T47D (cell line): ENCODE measurements at regions not wholly inside any gene's neighbourhood (a gene's known extent, or its start where the extent isn't known, plus 50 kb on each side); places are given as distances from the start of the nearest gene placed in this dataset.
A peak's percentile ranks its signal among the peaks of the same experiment; 100 is the strongest.

Experiments
- DNase-seq, 2 experiments: peaks; one replicate each; pipeline versions ENCODE4 v3.0.0 to v3.0.0-alpha.2; 2011 to 2012; ENCODE audit warnings: low read depth in 1 of 2, low spot score in 1 of 2
- JUND ChIP-seq: IDR thresholded peaks from 2 replicates; pipeline ENCODE4 v1.6.1; 2012; ENCODE audit warnings: low read depth
- in situ Hi-C: cut with HindIII; loops from 2 replicates; pipeline ENCODE4 v1.10.0; 2016; ENCODE audit warnings: low sequenced_read_pairs, low pct_unique_long_range_greater_than_20kb

GRCh38 chr9:90741036-90741435 lies 60.6 kb upstream of the SYK start:
- no peak for DNase-seq
- in situ Hi-C loops = no loop called here
- no peak for TF ChIP-seq JUND

DNA sequence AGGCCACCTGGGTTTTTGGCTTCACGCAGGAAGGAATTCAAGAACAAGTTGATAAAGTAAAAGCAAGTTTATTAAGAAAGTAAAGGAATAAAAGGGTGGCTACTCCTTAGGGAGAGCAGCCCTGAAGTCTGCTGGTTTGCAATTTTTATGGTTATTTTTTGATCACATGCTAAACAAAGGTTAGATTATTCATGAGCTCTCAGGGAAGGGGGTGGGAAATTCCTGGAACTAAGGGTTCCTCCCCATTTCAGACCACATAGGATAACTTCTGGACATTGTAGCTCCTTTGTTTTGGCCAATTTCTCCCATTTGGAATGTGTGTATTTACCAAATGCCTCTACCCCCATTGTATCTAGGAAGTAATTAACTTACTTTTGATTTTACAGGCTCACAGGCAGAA lies 63.9 kb upstream of the SYK start:
- in situ Hi-C loops = no loop called here
- DNase-seq = no peak
- no peak for TF ChIP-seq JUND

DNA sequence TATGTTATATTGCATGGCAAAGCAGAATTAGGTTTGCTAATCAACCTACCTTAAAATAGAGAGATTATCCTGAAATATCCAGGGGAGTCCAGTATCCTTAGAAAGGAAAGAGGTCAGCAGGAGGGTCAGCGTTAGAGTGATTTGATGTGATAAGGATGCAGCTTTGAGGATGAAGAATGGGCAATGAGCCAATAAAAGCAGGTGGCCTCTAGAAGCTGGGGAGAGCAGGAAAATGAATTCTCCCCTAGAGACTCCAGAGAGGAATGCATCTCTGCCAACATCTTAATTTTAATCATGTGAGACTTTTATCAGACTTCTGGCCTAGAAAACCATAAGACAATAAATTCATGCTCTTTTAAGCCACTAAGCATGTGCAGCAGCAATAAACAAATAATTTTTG lies 65.7 kb upstream of the SYK start:
- no peak for DNase-seq
- in situ Hi-C loops = no loop called here
- no peak for TF ChIP-seq JUND

DNA sequence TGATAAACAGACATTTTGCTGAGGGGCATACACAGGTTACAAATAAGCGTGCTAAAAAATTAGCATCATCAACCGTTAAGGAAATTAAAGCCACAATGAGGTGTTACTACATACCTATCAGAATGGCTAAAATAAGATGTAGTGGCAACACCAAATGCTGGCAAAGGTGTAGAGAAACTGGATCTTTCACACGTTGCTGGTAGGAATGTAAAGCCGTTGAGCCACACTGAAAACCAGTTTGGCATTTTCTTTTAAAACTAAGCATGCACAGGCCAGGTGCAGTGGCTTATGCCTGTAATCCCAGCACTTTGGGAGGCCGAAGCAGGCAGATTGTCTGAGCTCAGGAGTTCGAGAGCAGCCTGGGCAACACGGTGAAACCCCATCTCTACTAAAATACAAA lies 67.0 kb upstream of the SYK start:
- in situ Hi-C loops = no loop called here
- TF ChIP-seq JUND = no peak
- DNase-seq = peak in 1 of 2 experiments; percentile 59

GRCh38 chr9:90729351-90729750 lies 72.3 kb upstream of the SYK start:
- DNase-seq = no peak
- TF ChIP-seq JUND = no peak
- in situ Hi-C loops = no loop called here

GRCh38 chr9:90727488-90727887 lies 74.1 kb upstream of the SYK start:
- DNase-seq = no peak
- in situ Hi-C loops = no loop called here
- no peak for TF ChIP-seq JUND

DNA sequence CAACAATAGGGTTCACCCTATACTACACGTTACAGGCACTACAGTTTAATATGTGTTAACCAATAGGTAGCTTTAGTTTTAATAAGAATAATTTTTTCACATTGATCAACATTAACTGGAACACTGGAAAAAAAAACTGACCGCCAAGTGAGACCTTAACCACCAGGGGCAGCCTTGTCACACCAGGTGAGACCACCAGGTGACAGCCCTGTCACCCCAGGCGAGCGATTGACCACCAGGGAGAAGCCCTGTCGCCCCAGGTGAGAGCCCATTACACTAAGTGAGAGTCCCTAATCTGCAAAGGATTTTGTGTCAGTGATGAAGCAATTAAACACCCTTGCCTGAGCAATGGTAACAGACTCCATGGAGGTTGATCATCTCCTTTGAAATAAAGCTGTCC lies 75.4 kb upstream of the SYK start:
- DNase-seq = no peak
- no peak for TF ChIP-seq JUND
- in situ Hi-C loops = no loop called here

- TF ChIP-seq JUND = no peak
- DNase-seq = no peak
- in situ Hi-C loops = no loop called here
Observed at GRCh38 chr9:90724880-90725279, 76.7 kb upstream of the SYK start.

DNA sequence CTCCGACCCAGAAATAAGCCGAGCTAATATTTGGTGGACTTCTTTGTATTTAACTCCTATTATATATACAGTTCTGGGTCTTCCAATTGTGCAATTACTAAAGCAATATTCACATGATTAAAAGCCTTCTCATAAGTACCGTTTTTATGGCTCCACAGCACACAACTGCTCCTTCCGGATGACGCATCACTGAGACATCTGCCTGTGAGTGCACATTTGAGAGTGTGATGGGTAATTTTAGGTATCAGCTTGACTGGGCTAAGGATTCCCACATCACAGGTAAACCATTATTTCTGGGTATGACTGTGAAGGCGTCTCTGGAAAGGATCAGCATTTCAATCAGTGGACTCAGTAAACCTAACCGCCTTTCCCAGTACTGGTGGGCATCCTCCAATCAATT lies 77.5 kb upstream of the SYK start:
- in situ Hi-C loops = no loop called here

DNA sequence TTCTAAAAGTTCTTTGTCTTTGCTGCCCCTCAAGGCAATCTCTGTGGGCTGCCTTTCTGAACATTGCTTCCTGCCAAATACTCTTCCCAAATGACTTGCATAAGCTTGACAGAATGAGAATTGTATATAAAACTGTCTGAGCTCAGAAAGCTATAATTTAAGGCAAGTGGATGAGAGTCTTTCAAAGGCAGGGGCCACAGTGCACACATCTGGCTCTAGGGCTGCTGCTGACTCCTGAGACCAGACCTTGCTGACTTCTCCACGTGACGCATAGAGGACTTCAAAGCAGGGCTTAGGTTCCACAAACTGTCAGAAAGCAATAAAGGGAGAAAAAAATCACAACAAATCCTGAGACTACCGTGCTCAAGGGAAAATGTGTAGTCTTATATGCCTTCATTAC lies 79.4 kb upstream of the DIRAS2 start:
- in situ Hi-C loops = no loop called here
- TF ChIP-seq JUND = no peak
- DNase-seq = no peak

More for the DNA sequence above, 77.5 kb upstream of the SYK start:
- no peak for TF ChIP-seq JUND
- DNase-seq = no peak

DNA sequence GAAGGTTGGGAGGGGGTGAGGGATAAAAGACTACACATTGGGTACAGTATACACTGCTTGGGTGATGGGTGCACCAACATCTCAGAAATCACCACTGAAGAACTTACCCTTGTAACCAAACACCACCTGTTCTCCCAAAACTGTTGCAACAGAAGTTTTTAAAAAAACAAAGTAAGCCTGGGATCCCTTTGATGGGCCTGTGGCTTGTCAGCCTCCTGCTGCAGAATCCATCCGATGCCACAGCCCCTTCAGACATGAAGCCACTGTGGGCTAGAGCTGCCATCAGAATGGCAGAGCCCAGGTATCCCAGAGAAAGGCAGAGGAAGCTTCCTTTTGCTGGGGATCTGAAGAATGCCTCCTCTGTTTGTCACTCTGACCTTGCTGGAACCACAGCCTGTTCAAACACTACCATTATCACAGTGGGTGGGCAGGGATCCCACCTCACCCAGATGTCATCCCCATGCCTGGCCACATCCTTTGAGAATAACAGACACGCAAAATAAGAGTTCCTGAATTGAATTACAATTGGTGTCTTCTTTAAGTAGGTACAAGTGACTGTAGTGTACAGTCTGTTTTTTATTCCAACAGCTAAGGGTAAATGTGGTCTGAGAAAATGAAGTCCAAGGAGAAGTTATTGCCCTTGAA lies 78.1 kb upstream of the DIRAS2 start:
- in situ Hi-C loops = no loop called here
- no peak for DNase-seq
- no peak for TF ChIP-seq JUND

DNA sequence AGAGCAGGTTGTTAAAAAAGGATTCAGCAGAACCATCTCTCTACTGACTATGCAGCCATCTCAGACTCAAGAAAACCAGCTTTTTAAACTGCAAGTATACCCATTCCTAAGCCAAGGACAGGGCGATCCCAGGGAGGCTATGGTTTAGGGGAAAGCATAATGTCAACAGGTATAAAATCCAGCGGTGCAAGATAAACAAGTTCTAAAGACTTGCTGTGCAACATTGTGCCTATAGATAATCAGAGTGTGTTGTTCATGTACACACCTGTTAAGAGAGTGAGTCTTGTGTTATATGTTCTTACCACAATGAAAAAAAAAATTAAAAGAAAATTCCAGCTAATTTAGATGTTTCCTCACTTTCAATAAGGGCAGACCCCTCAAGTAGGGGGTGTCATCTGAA lies 63.6 kb upstream of the DIRAS2 start:
- no peak for TF ChIP-seq JUND
- in situ Hi-C loops = no loop called here
- DNase-seq = peak in 1 of 2 experiments; percentile 49

GRCh38 chr9:90702441-90702955 lies 59.9 kb upstream of the DIRAS2 start:
- no peak for DNase-seq
- TF ChIP-seq JUND = no peak

DNA sequence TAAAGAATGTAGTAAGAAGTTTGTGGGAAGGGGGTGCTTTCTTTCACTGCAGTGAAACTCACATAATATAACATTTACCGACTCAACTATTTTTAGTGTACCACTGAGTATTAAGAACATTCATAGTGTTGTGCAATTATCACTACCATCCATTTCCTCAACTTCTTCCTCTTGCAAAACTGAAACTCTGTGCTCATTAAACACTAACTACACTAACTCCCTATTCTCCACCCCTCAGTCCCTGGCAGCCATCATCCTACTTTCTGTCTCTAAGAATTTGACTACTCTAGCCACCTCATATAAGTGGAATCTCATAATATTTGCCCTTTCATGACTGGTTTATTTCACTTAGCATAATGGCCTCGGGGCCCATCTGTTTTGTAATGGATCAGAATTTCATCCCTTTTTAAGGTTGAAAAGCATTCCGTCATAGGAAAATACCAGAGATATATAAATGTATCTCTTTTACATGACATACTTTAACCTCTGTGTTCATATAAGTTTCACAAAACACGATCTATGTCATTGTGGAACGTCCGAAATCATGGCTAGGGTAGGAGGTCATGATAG lies 56.3 kb upstream of the DIRAS2 start:
- no peak for TF ChIP-seq JUND
- no peak for DNase-seq
- in situ Hi-C loops = no loop called here

More at GRCh38 chr9:90702441-90702955, 59.9 kb upstream of the DIRAS2 start:
- in situ Hi-C loops = no loop called here
